IMR-90 (cell line): ENCODE measurements at regions not wholly inside any gene's neighbourhood (a gene's known extent, or its start where the extent isn't known, plus 50 kb on each side); places are given as distances from the start of the nearest gene placed in this dataset.

Source experiments
- ATAC-seq: fragments of 200-7000 bp; cut with Tn5 transposase; 2 replicates; pipeline ENCODE4 v1.9.1; 2020; ENCODE audit warnings: low read depth, mild to moderate bottlenecking, moderate library complexity
- BruUV-seq: library from RNA; stranded (reverse); fragments of 400-500 nt; replicated peaks from 2 replicates; lab custom pipeline; 2021; lab: Mats Ljungman, UMichigan
- CTCF ChIA-PET: fragments of 300-600 bp; formaldehyde crosslinking; extraction: SDS; loops from one replicate; lab custom pipeline; 2021; ENCODE audit warnings: antibody characterized with exemption; lab: Yijun Ruan, JAX
- POLR2A ChIA-PET: fragments of 300-600 bp; sonication (Branson Sonifier 250); formaldehyde crosslinking; loops from one replicate; lab custom pipeline; 2022; ENCODE audit warnings: antibody characterized with exemption; ENCODE audit not compliant: unreplicated experiment; lab: Charles Lee
- DNase-seq: peaks from one replicate; pipeline ENCODE4 v3.0.0; 2013
- H2AFZ ChIP-seq: replicated peaks from 2 replicates; pipeline ENCODE3; 2013; ENCODE audit warnings: low read length, mild to moderate bottlenecking; ENCODE audit not compliant: poor library complexity
- H2AK5ac ChIP-seq: 2 replicates; pipeline ENCODE4 v1.6.1; 2013; ENCODE audit warnings: low read depth, low read length, inconsistent platforms
- H2AK9ac ChIP-seq: replicated peaks from 2 replicates; pipeline ENCODE3; 2013; ENCODE audit warnings: mild to moderate bottlenecking, low read depth, low read length, moderate library complexity; ENCODE audit not compliant: poor library complexity
- H2BK120ac ChIP-seq: 2 replicates; pipeline ENCODE4 v1.6.1; 2013; ENCODE audit warnings: low read depth, low read length, inconsistent platforms
- H2BK15ac ChIP-seq: 3 replicates; pipeline ENCODE4 v1.6.1; 2013; ENCODE audit warnings: low read depth, low read length, inconsistent platforms
- H2BK20ac ChIP-seq: 2 replicates; pipeline ENCODE4 v1.6.1; 2013; ENCODE audit warnings: low read depth, mild to moderate bottlenecking, inconsistent platforms, low read length, moderate library complexity
- H2BK5ac ChIP-seq: 2 replicates; pipeline ENCODE4 v1.6.1; 2013; ENCODE audit warnings: mild to moderate bottlenecking, low read depth, low read length, inconsistent platforms; ENCODE audit not compliant: poor library complexity, severe bottlenecking
- H3K14ac ChIP-seq: replicated peaks from 2 replicates; pipeline ENCODE4 v1.6.1; 2013; ENCODE audit warnings: low read depth, low read length, inconsistent platforms
- H3K18ac ChIP-seq: 2 replicates; pipeline ENCODE4 v1.6.1; 2013; ENCODE audit warnings: low read depth, low read length, control low read depth
- H3K23ac ChIP-seq: 2 replicates; pipeline ENCODE4 v1.6.1; 2013; ENCODE audit warnings: low read depth, low read length, inconsistent platforms
- H3K27ac ChIP-seq: 2 replicates; pipeline ENCODE4 v1.5.1; 2013; ENCODE audit warnings: mild to moderate bottlenecking, control low read depth, low read length; ENCODE audit not compliant: insufficient read depth
- H3K27me3 ChIP-seq: 2 replicates; pipeline ENCODE4 v1.6.1; 2013; ENCODE audit warnings: low read length; ENCODE audit not compliant: control insufficient read depth, insufficient read depth
- H3K36me3 ChIP-seq: 2 replicates; pipeline ENCODE4 v1.6.1; 2013; ENCODE audit warnings: low read length, mixed read lengths; ENCODE audit not compliant: control insufficient read depth, insufficient read depth
- H3K4ac ChIP-seq: 2 replicates; pipeline ENCODE4 v1.6.1; 2013; ENCODE audit warnings: low read depth, low read length, inconsistent platforms
- H3K4me1 ChIP-seq: 2 replicates; pipeline ENCODE4 v1.6.1; 2013; ENCODE audit warnings: low read length, mixed read lengths; ENCODE audit not compliant: control insufficient read depth, insufficient read depth
- H3K4me2 ChIP-seq: 2 replicates; pipeline ENCODE4 v1.6.1; 2013; ENCODE audit warnings: low read depth, mild to moderate bottlenecking, control low read depth, low read length, moderate library complexity
- H3K4me3 ChIP-seq: 2 replicates; pipeline ENCODE4 v1.5.1; 2013; ENCODE audit warnings: low read depth, mild to moderate bottlenecking, control low read depth, low read length, moderate library complexity; ENCODE audit not compliant: insufficient read depth
- H3K56ac ChIP-seq: 2 replicates; pipeline ENCODE4 v1.6.1; 2013; ENCODE audit warnings: low read length, inconsistent platforms; ENCODE audit not compliant: insufficient read depth; ENCODE audit errors: extremely low read depth
- H3K79me1 ChIP-seq, 2 experiments: 2 replicates each; pipeline ENCODE4 v1.6.1; 2013; ENCODE audit warnings: low read length in 2 of 2, inconsistent platforms in 1 of 2, low read depth in 1 of 2
- H3K9ac ChIP-seq: 2 replicates; pipeline ENCODE4 v1.6.1; 2013; ENCODE audit warnings: low read depth, low read length, control low read depth
- H3K9me1 ChIP-seq: 2 replicates; pipeline ENCODE4 v1.6.1; 2013; ENCODE audit warnings: low read length, inconsistent platforms; ENCODE audit not compliant: insufficient read depth
- H3K9me3 ChIP-seq: 2 replicates; pipeline ENCODE4 v1.6.1; 2013; ENCODE audit warnings: low read length; ENCODE audit not compliant: control insufficient read depth, insufficient read depth
- H4K20me1 ChIP-seq: 2 replicates; pipeline ENCODE4 v1.6.1; 2013; ENCODE audit warnings: low read length, inconsistent platforms; ENCODE audit not compliant: insufficient read depth
- H4K5ac ChIP-seq: 2 replicates; pipeline ENCODE4 v1.6.1; 2013; ENCODE audit warnings: mild to moderate bottlenecking, low read depth, low read length, control low read depth
- H4K8ac ChIP-seq, 2 experiments: 2 replicates each; pipeline ENCODE4 v1.6.1; 2013; ENCODE audit warnings: low read depth in 2 of 2, low read length in 2 of 2, control low read depth in 1 of 2, inconsistent platforms in 1 of 2
- H4K91ac ChIP-seq: 2 replicates; pipeline ENCODE4 v1.6.1; 2013; ENCODE audit warnings: low read depth, low read length, inconsistent platforms; ENCODE audit not compliant: insufficient read depth
- BHLHE40 ChIP-seq: fragments of 150-350 bp; IDR thresholded peaks from 2 replicates; pipeline ENCODE4 v1.6.1; 2016; ENCODE audit warnings: mild to moderate bottlenecking, low read depth, low read length
- CEBPB ChIP-seq: IDR thresholded peaks from 2 replicates; pipeline ENCODE4 v1.6.1; 2012; ENCODE audit warnings: low read depth, low read length, improper control_type of control experiment
- WGBS, 2 experiments: methylation state at CpG; one replicate each; pipeline versions ENCODE4 v1.1.5 to v1.1.7; 2013; ENCODE audit warnings: missing lambda C conversion rate in 2 of 2; ENCODE audit not compliant: insufficient read length in 1 of 2; ENCODE audit errors: extremely low coverage in 2 of 2; 5-methylcytosine and 5-hydroxymethylcytosine counted together
- dilution Hi-C: fragments of 300-500 bp; cut with HindIII; formaldehyde crosslinking; loops from one replicate; pipeline ENCODE4 v1.14.3; 2018; ENCODE audit warnings: low sequenced_read_pairs; ENCODE audit not compliant: unreplicated experiment
- in situ Hi-C: fragments of 300-500 bp; cut with MboI; formaldehyde crosslinking; loops from 3 replicates; pipeline ENCODE4 v1.14.3; 2019; ENCODE audit warnings: low sequenced_read_pairs, inconsistent platforms, mixed read lengths
- intact Hi-C: fragments of 100-400 bp; cut with micrococcal nuclease; formaldehyde crosslinking; loops from 2 replicates; pipeline ENCODE4 v1.10.0; 2022

DNA sequence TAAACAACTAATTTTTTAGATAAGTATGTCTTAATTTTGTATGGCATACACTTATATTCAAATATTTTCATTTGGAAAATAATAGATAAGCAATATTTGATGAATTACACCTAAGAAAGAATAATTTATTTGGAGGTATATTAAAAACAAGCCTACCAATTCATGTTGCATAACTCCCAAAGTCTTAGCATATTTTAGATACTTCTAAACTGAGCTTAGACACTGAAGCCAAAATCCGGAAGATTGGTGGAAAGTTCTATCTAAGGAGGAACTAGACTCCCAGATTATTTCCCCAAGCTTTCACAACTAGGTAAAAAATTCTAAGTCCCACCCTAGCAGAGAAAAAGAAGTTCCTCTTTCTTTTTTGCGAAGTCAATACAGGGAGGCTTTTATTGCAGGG, 221.0 kb upstream of the MMADHC start:
- Histone ChIP-seq H3K36me3 (no peaks in the 10 kb centered on the region), H2AFZ (no peak overlapping the region), H4K20me1 (no peaks in the 10 kb centered on the region), H3K9me1 (no peaks in the 10 kb centered on the region), H3K27ac (no peak overlapping the region), H4K8ac (no peak overlapping the region), H3K27me3 (no peaks in the 10 kb centered on the region), H2BK15ac (no peak overlapping the region), H3K18ac (no peak overlapping the region), H3K14ac (no peak overlapping the region), H2AK5ac (no peak overlapping the region), H3K9ac (no peak overlapping the region), H2BK20ac (0 out of 2 replicates have a peak overlapping the region, but pooled peaks have one; percentile 20), H3K23ac (no peak overlapping the region), H4K5ac (no peak overlapping the region), H2BK5ac (no peak overlapping the region), H3K79me1 (no peaks in the 10 kb centered on the region), H3K4me3 (no peak overlapping the region), H3K4me1 (no peaks in the 10 kb centered on the region), H4K91ac (no peak overlapping the region), H3K4ac (no peak overlapping the region), H3K56ac (no peak overlapping the region), H3K4me2 (no peak overlapping the region), H3K9me3 (no peaks in the 10 kb centered on the region; the same call in 1 of the 2 replicates), H2AK9ac (no peak overlapping the region), H2BK120ac (no peak overlapping the region)
- no CpG with 5 or more reads among the region's 2 CpGs for WGBS, 2 experiments
- 0 out of 2 replicates have a peak, but pooled peaks have one; percentile 12 for TF ChIP-seq CEBPB
- TF ChIP-seq BHLHE40, result no peak
- ChIA-PET CTCF (no interaction called here), POLR2A (no interaction called here)
- BruUV-seq, result no TSS peak
- in situ Hi-C loops (no loop called here), dilution Hi-C loops (no loop called here), intact Hi-C loops (no loop called here)
- ATAC-seq (peak; percentile 35; the same call in 1 of the 2 replicates), DNase-seq (no peak)
